ENCODE measurements at regions not wholly inside any gene's neighbourhood (a gene's known extent, or its start where the extent isn't known, plus 50 kb on each side); places are given as distances from the start of the nearest gene placed in this dataset.

DNA sequence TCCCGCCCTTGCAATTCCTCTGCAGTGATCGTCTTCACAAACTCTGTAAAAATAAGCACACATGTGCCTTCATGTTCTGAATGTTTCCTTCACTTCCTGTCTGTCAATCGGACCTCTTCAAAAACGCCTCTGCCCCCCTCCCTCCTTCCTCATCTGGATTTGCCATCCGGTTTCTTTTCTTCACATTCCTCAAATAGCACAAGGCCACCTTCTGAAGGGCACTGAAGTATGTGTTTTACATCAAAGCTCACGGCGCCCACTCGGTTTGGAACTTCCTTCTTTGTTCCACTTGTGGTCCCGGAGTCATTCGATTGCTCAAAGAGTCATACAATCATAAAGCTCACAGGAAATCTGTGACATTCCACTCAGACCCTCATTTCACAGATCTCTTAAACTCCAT lies 758.1 kb upstream of the SALL3 start:
- ChIA-PET POLR2A (no interaction called here), CTCF (no interaction called here)
- TF ChIP-seq, protein P1, sequence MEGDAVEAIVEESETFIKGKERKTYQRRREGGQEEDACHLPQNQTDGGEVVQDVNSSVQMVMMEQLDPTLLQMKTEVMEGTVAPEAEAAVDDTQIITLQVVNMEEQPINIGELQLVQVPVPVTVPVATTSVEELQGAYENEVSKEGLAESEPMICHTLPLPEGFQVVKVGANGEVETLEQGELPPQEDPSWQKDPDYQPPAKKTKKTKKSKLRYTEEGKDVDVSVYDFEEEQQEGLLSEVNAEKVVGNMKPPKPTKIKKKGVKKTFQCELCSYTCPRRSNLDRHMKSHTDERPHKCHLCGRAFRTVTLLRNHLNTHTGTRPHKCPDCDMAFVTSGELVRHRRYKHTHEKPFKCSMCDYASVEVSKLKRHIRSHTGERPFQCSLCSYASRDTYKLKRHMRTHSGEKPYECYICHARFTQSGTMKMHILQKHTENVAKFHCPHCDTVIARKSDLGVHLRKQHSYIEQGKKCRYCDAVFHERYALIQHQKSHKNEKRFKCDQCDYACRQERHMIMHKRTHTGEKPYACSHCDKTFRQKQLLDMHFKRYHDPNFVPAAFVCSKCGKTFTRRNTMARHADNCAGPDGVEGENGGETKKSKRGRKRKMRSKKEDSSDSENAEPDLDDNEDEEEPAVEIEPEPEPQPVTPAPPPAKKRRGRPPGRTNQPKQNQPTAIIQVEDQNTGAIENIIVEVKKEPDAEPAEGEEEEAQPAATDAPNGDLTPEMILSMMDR (IDR thresholded peaks at IDR 0.05; ENCODE audit: insufficient read depth, low read depth, low read length): no peak
- no peak for DNase-seq (ENCODE audit: low read depth)
- Histone ChIP-seq H3K36me3 (ENCODE audit: control insufficient read depth, insufficient read depth, low read length) (no peaks in the 10 kb centered on the region), H3K27me3 (ENCODE audit: control insufficient read depth, insufficient read depth, low read length) (no peaks in the 10 kb centered on the region), H3K4me3 (ENCODE audit: low read depth, low read length) (no peak overlapping the region)

GRCh38 chr18:78228974-78229373 lies 750.6 kb upstream of the SALL3 start:
- TF ChIP-seq, protein P1 (IDR thresholded peaks at IDR 0.05; ENCODE audit: insufficient read depth, low read depth, low read length): no peak
- ChIA-PET CTCF (no interaction called here), POLR2A (no interaction called here)
- Histone ChIP-seq H3K27me3 (ENCODE audit: control insufficient read depth, insufficient read depth, low read length) (no peaks in the 10 kb centered on the region), H3K4me3 (ENCODE audit: low read depth, low read length) (no peak overlapping the region), H3K36me3 (ENCODE audit: control insufficient read depth, insufficient read depth, low read length) (no peaks in the 10 kb centered on the region)
- no peak for DNase-seq (ENCODE audit: low read depth)

GRCh38 chr18:78230911-78231310 lies 748.7 kb upstream of the SALL3 start:
- no peak for DNase-seq (ENCODE audit: low read depth)
- POLR2A ChIA-PET: no interaction called here
- no peaks in the 10 kb centered on the region for H3K36me3 ChIP-seq (ENCODE audit: control insufficient read depth, insufficient read depth, low read length)
- no peaks in the 10 kb centered on the region for H3K27me3 ChIP-seq (ENCODE audit: control insufficient read depth, insufficient read depth, low read length)
- H3K4me3 ChIP-seq (ENCODE audit: low read depth, low read length): no peak overlapping the region
- CTCF ChIA-PET: no interaction called here
- TF ChIP-seq, protein P1 (IDR thresholded peaks at IDR 0.05; ENCODE audit: insufficient read depth, low read depth, low read length): no peak

- Histone ChIP-seq H3K4me3 (ENCODE audit: low read depth, low read length) (no peak overlapping the region), H3K27me3 (ENCODE audit: control insufficient read depth, insufficient read depth, low read length) (no peaks in the 10 kb centered on the region), H3K36me3 (ENCODE audit: control insufficient read depth, insufficient read depth, low read length) (no peaks in the 10 kb centered on the region)
- POLR2A ChIA-PET: no interaction called here
- CTCF ChIA-PET: no interaction called here
- TF ChIP-seq, protein P1 (IDR thresholded peaks at IDR 0.05; ENCODE audit: insufficient read depth, low read depth, low read length): no peak
- DNase-seq (ENCODE audit: low read depth): no peak
These were observed 747.4 kb upstream of the SALL3 start for GRCh38 chr18:78232196-78232595.

DNA sequence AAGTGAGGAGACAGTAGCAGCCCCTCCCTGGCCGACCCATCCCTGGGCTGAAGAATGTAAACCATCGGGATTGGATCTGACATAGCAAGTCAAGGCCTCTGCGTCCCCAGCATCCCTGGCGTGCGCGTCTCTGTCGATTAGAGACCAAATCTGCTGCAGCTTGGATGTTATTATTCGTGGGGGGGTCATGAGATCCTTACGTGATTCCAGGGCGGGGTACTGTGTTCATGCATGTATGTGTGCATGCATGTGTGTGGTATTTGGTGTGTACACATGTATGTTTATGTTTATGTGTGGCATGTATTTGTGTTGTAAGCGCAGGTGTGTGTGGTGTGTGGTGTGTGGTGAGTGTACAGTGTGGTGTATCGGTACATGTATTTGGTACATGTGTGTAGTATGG lies 741.8 kb upstream of the SALL3 start:
- CTCF ChIA-PET: no interaction called here
- POLR2A ChIA-PET: no interaction called here
- TF ChIP-seq, protein P1 (IDR thresholded peaks at IDR 0.05; ENCODE audit: insufficient read depth, low read depth, low read length): no peak
- H3K36me3 ChIP-seq (ENCODE audit: control insufficient read depth, insufficient read depth, low read length): no peaks in the 10 kb centered on the region
- no peak for DNase-seq (ENCODE audit: low read depth)
- H3K27me3 ChIP-seq (ENCODE audit: control insufficient read depth, insufficient read depth, low read length): no peaks in the 10 kb centered on the region
- H3K4me3 ChIP-seq (ENCODE audit: low read depth, low read length): no peak overlapping the region
